Vagina (tissue), 2 donors: ENCODE measurements at regions not wholly inside any gene's neighbourhood (a gene's known extent, or its start where the extent isn't known, plus 50 kb on each side); places are given as distances from the start of the nearest gene placed in this dataset.

ENCODE experiments used
- CTCF ChIP-seq, 3 experiments: fragments of 450-650 bp in 2 of 3; fragments of 200-600 bp in 1 of 3; sonication (generic) in 1 of 3; IDR thresholded peaks; one replicate each; pipeline ENCODE4 v1.5.1; 2017 to 2019; ENCODE audit warnings: antibody characterized with exemption in 3 of 3, mild to moderate bottlenecking in 2 of 3, moderate library complexity in 2 of 3
- POLR2A ChIP-seq, 2 donors: fragments of 450-650 bp; IDR thresholded peaks; one replicate each; pipeline ENCODE4 v1.6.1; 2017; ENCODE audit warnings: antibody characterized with exemption in 2 of 2, mild to moderate bottlenecking in 2 of 2, moderate library complexity in 2 of 2
- POLR2AphosphoS5 ChIP-seq, 2 donors: sonication (generic); formaldehyde crosslinking; IDR thresholded peaks; one replicate each; pipeline ENCODE4 v1.9.0; 2017; ENCODE audit warnings: antibody characterized with exemption in 2 of 2, mild to moderate bottlenecking in 2 of 2, low read depth in 1 of 2; ENCODE audit not compliant: insufficient read depth in 1 of 2

- no peak for TF ChIP-seq CTCF (IDR thresholded peaks at IDR 0.05)
- TF ChIP-seq POLR2A (IDR thresholded peaks at IDR 0.05) = no peak
- peak in 1 of 2 donors; percentile 19 for TF ChIP-seq POLR2AphosphoS5 (IDR thresholded peaks at IDR 0.05; ENCODE audit: insufficient read depth in 1 of 2, low read depth in 1 of 2)
These were observed 212.9 kb upstream of the PRDM1 start for GRCh38 chr6:105873211-105873704.
